HEK293 (cell line): ENCODE measurements at regions not wholly inside any gene's neighbourhood (a gene's known extent, or its start where the extent isn't known, plus 50 kb on each side); places are given as distances from the start of the nearest gene placed in this dataset.

Source experiments
- ZNF175 ChIP-seq: fragments of 450-650 bp; formaldehyde crosslinking; IDR thresholded peaks from 2 replicates; pipeline ENCODE4 v1.5.1; 2016; ENCODE audit warnings: missing biosample characterization, missing genetic modification characterization
- ZNF24 ChIP-seq: fragments of 450-650 bp; formaldehyde crosslinking; IDR thresholded peaks from 2 replicates; pipeline ENCODE4 v1.5.1; 2016; ENCODE audit warnings: missing biosample characterization, missing genetic modification characterization
- ZNF248 ChIP-seq: fragments of 450-650 bp; formaldehyde crosslinking; IDR thresholded peaks from 2 replicates; pipeline ENCODE4 v1.5.1; 2017; ENCODE audit warnings: missing biosample characterization, missing genetic modification characterization
- ZNF433 ChIP-seq: fragments of 450-650 bp; formaldehyde crosslinking; IDR thresholded peaks from 2 replicates; pipeline ENCODE4 v1.5.1; 2016; ENCODE audit warnings: missing biosample characterization, missing genetic modification characterization, low read depth
- ZNF596 ChIP-seq: fragments of 450-650 bp; IDR thresholded peaks from 2 replicates; pipeline ENCODE4 v1.5.0; 2018; ENCODE audit warnings: missing biosample characterization, mild to moderate bottlenecking, missing genetic modification characterization, moderate library complexity
- TF ChIP-seq, protein P1 (sequence below): fragments of 450-650 bp; formaldehyde crosslinking; IDR thresholded peaks from 2 replicates; pipeline ENCODE4 v1.5.1; 2016; ENCODE audit warnings: missing biosample characterization, missing genetic modification characterization

DNA sequence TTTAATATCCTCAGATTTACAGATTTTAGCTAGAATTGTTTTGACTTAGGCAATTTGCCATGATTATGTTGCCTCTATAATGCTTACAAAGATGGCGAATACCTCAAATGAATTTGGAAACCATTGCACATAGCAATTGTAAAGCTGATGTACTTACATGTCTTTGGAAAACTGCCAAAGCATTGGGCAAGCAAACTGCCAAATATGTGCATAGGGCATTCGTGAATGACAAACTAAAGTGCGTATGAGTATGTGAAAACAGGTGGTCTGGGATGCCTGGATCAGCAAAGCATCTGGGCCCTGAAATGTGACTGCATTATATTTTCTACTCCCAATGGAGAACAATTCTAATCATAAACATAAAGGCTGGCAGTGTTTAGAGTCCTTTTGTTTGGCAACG, 445.3 kb upstream of the ROBO1 start:
- TF ChIP-seq, protein P1, sequence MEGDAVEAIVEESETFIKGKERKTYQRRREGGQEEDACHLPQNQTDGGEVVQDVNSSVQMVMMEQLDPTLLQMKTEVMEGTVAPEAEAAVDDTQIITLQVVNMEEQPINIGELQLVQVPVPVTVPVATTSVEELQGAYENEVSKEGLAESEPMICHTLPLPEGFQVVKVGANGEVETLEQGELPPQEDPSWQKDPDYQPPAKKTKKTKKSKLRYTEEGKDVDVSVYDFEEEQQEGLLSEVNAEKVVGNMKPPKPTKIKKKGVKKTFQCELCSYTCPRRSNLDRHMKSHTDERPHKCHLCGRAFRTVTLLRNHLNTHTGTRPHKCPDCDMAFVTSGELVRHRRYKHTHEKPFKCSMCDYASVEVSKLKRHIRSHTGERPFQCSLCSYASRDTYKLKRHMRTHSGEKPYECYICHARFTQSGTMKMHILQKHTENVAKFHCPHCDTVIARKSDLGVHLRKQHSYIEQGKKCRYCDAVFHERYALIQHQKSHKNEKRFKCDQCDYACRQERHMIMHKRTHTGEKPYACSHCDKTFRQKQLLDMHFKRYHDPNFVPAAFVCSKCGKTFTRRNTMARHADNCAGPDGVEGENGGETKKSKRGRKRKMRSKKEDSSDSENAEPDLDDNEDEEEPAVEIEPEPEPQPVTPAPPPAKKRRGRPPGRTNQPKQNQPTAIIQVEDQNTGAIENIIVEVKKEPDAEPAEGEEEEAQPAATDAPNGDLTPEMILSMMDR = no peak
- TF ChIP-seq ZNF596 (tag by site-specific recombination) (no peak), ZNF248 (tag by site-specific recombination) (no peak), ZNF433 (tag by site-specific recombination) (no peak), ZNF175 (tag by site-specific recombination) (no peak), ZNF24 (tag by site-specific recombination) (no peak)
